Hepatocyte (in vitro differentiated cells): ENCODE measurements at regions not wholly inside any gene's neighbourhood (a gene's known extent, or its start where the extent isn't known, plus 50 kb on each side); places are given as distances from the start of the nearest gene placed in this dataset.

Source experiments
- DNase-seq: peaks from one replicate; pipeline ENCODE4 v3.0.0-alpha.2; 2016; ENCODE audit warnings: low spot score
- H2AFZ ChIP-seq: fragments of 200-600 bp; sonication (generic); 2 replicates; pipeline ENCODE4 v1.6.0; 2016; ENCODE audit warnings: antibody characterized with exemption, mild to moderate bottlenecking
- H3K27ac ChIP-seq: fragments of 200-600 bp; sonication (generic); 2 replicates; pipeline ENCODE4 v1.5.1; 2016; ENCODE audit warnings: mild to moderate bottlenecking
- H3K27me3 ChIP-seq: fragments of 200-600 bp; sonication (generic); 2 replicates; pipeline ENCODE4 v1.6.1; 2016
- H3K36me3 ChIP-seq: fragments of 200-600 bp; sonication (generic); replicated peaks from 2 replicates; pipeline ENCODE4 v1.5.1; 2016; ENCODE audit warnings: low read depth; ENCODE audit not compliant: insufficient read depth
- H3K4me1 ChIP-seq: fragments of 200-600 bp; sonication (generic); 2 replicates; pipeline ENCODE4 v1.5.1; 2016; ENCODE audit warnings: mild to moderate bottlenecking, moderate library complexity; ENCODE audit not compliant: insufficient read depth
- H3K4me2 ChIP-seq: fragments of 200-600 bp; sonication (generic); 2 replicates; pipeline ENCODE4 v1.6.0; 2016
- H3K4me3 ChIP-seq: fragments of 200-600 bp; sonication (generic); 2 replicates; pipeline ENCODE4 v1.5.1; 2016; ENCODE audit warnings: mild to moderate bottlenecking
- H3K79me2 ChIP-seq: fragments of 200-600 bp; sonication (generic); 2 replicates; pipeline ENCODE4 v1.6.0; 2017; ENCODE audit warnings: mild to moderate bottlenecking
- H3K9me2 ChIP-seq: fragments of 200-600 bp; sonication (generic); replicated peaks from 2 replicates; pipeline ENCODE4 v1.6.0; 2017; ENCODE audit warnings: mild to moderate bottlenecking; ENCODE audit not compliant: insufficient read depth
- H3K9me3 ChIP-seq: fragments of 200-600 bp; sonication (generic); 2 replicates; pipeline ENCODE4 v1.5.1; 2016; ENCODE audit warnings: low read depth, mild to moderate bottlenecking
- H4K20me1 ChIP-seq: fragments of 200-600 bp; sonication (generic); 2 replicates; pipeline ENCODE4 v1.6.0; 2016; ENCODE audit warnings: mild to moderate bottlenecking; ENCODE audit not compliant: insufficient read depth, poor library complexity, severe bottlenecking
- EZH2 ChIP-seq: fragments of 200-600 bp; sonication (generic); IDR thresholded peaks from 2 replicates; pipeline ENCODE4 v1.6.1; 2016; ENCODE audit warnings: antibody characterized with exemption, mild to moderate bottlenecking, borderline replicate concordance
- EZH2phosphoT487 ChIP-seq: fragments of 200-600 bp; sonication (generic); IDR thresholded peaks from one replicate; pipeline ENCODE4 v1.6.1; 2018; ENCODE audit warnings: antibody characterized with exemption, mild to moderate bottlenecking, low read depth, moderate library complexity; ENCODE audit not compliant: unreplicated experiment, severe bottlenecking
- WGBS: methylation state at CpG from one replicate; pipeline ENCODE4 v1.1.6; 2016; ENCODE audit warnings: low lambda C conversion rate; ENCODE audit errors: missing lambda C conversion rate; 5-methylcytosine and 5-hydroxymethylcytosine counted together
- TF ChIP-seq, protein P1 (sequence below): fragments of 200-600 bp; sonication (generic); IDR thresholded peaks from 2 replicates; pipeline ENCODE4 v1.5.1; 2016; ENCODE audit warnings: antibody characterized with exemption, mild to moderate bottlenecking; ENCODE audit not compliant: poor library complexity

GRCh38 chr1:209504571-209504970 is 78.9 kb upstream of the CAMK1G start:
- Histone ChIP-seq H3K27ac (no peak overlapping the region), H3K27me3 (no peaks in the 10 kb centered on the region), H3K79me2 (no peaks in the 10 kb centered on the region), H4K20me1 (no peaks in the 10 kb centered on the region), H3K9me2 (no peaks in the 10 kb centered on the region), H3K36me3 (no peaks in the 10 kb centered on the region), H3K4me3 (no peak overlapping the region), H3K4me2 (no peak overlapping the region), H3K9me3 (peaks cover 5% of the 10 kb centered on the region), H2AFZ (no peak overlapping the region), H3K4me1 (no peaks in the 10 kb centered on the region)
- 93% methylated on average over 1 of the region's 1 CpG for WGBS
- no peak for DNase-seq
- TF ChIP-seq EZH2 = no peak
- TF ChIP-seq EZH2phosphoT487 = no peak
- TF ChIP-seq, protein P1, sequence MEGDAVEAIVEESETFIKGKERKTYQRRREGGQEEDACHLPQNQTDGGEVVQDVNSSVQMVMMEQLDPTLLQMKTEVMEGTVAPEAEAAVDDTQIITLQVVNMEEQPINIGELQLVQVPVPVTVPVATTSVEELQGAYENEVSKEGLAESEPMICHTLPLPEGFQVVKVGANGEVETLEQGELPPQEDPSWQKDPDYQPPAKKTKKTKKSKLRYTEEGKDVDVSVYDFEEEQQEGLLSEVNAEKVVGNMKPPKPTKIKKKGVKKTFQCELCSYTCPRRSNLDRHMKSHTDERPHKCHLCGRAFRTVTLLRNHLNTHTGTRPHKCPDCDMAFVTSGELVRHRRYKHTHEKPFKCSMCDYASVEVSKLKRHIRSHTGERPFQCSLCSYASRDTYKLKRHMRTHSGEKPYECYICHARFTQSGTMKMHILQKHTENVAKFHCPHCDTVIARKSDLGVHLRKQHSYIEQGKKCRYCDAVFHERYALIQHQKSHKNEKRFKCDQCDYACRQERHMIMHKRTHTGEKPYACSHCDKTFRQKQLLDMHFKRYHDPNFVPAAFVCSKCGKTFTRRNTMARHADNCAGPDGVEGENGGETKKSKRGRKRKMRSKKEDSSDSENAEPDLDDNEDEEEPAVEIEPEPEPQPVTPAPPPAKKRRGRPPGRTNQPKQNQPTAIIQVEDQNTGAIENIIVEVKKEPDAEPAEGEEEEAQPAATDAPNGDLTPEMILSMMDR = no peak

- Histone ChIP-seq H3K27ac (no peak overlapping the region), H3K4me3 (no peak overlapping the region), H2AFZ (no peak overlapping the region), H4K20me1 (no peaks in the 10 kb centered on the region), H3K9me3 (peaks cover under 1% of the 10 kb centered on the region), H3K9me2 (no peaks in the 10 kb centered on the region), H3K27me3 (no peaks in the 10 kb centered on the region), H3K79me2 (no peaks in the 10 kb centered on the region), H3K4me2 (no peak overlapping the region), H3K36me3 (no peaks in the 10 kb centered on the region), H3K4me1 (no peaks in the 10 kb centered on the region)
- 94% methylated on average over 1 of the region's 1 CpG for WGBS
- TF ChIP-seq EZH2 = no peak
- TF ChIP-seq, protein P1 = no peak
- TF ChIP-seq EZH2phosphoT487 = no peak
- DNase-seq = no peak
Observed at GRCh38 chr1:209505044-209505443, 78.5 kb upstream of the CAMK1G start.

GRCh38 chr1:209506101-209506500 is 77.4 kb upstream of the CAMK1G start:
- 62% methylated on average over 3 of the region's 3 CpGs for WGBS
- DNase-seq = no peak

More at GRCh38 chr1:209506101-209506500, 77.4 kb upstream of the CAMK1G start:
- Histone ChIP-seq H2AFZ (no peak overlapping the region), H3K4me1 (no peaks in the 10 kb centered on the region), H3K4me2 (no peak overlapping the region), H3K4me3 (no peak overlapping the region), H3K9me3 (no peaks in the 10 kb centered on the region), H3K9me2 (no peaks in the 10 kb centered on the region), H3K79me2 (no peaks in the 10 kb centered on the region), H4K20me1 (no peaks in the 10 kb centered on the region), H3K27me3 (no peaks in the 10 kb centered on the region), H3K27ac (no peak overlapping the region), H3K36me3 (no peaks in the 10 kb centered on the region)
- TF ChIP-seq, protein P1 = no peak
- TF ChIP-seq EZH2phosphoT487 = no peak
- TF ChIP-seq EZH2 = no peak
